HUES6 (cell line): ENCODE measurements at regions not wholly inside any gene's neighbourhood (a gene's known extent, or its start where the extent isn't known, plus 50 kb on each side); places are given as distances from the start of the nearest gene placed in this dataset.

Experiments
- H3K27ac ChIP-seq: 2 replicates; pipeline ENCODE4 v1.7.0; 2013; ENCODE audit warnings: low read depth, mild to moderate bottlenecking, low read length, inconsistent platforms
- H3K27me3 ChIP-seq: 2 replicates; pipeline ENCODE4 v1.6.1; 2013; ENCODE audit warnings: low read length; ENCODE audit not compliant: control insufficient read depth, insufficient read depth
- H3K36me3 ChIP-seq: 2 replicates; pipeline ENCODE4 v1.6.1; 2013; ENCODE audit warnings: low read length; ENCODE audit not compliant: control insufficient read depth, insufficient read depth
- H3K4me1 ChIP-seq: 2 replicates; pipeline ENCODE4 v1.6.1; 2013; ENCODE audit warnings: low read length; ENCODE audit not compliant: control insufficient read depth, insufficient read depth
- H3K4me3 ChIP-seq: 2 replicates; pipeline ENCODE4 v1.5.1; 2013; ENCODE audit warnings: low read depth, low read length
- H3K9ac ChIP-seq: one replicate; pipeline ENCODE4 v1.6.1; 2013; ENCODE audit warnings: mild to moderate bottlenecking, low read length
- H3K9me3 ChIP-seq: 2 replicates; pipeline ENCODE4 v1.6.1; 2013; ENCODE audit warnings: low read depth, low read length; ENCODE audit not compliant: control insufficient read depth, insufficient read depth

- no peak overlapping the region for H3K4me3 ChIP-seq
Observed at GRCh38 chr4:81906905-81907304, 435.2 kb upstream of the RASGEF1B start.

DNA sequence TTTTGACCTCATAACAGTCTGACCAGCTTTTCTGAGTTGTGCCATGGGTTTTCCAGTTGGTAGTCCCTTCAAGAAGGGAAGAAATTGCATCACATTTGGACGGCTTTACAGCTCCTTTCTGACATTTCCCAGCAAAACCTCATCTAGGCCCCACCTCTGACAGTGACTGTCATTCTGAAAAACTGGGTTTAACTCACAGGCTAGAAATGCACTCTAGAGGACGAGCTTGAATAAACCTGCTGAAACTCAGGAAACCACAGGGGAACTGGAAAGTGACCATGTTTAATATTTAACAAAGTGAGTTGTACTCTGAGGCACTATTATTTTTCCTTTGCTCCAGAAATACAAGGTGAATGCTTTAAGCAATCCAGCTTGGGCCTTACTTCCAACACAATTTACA is 434.3 kb upstream of the RASGEF1B start:
- Histone ChIP-seq H3K9me3 (no peaks in the 10 kb centered on the region), H3K4me1 (no peaks in the 10 kb centered on the region), H3K27me3 (no peaks in the 10 kb centered on the region), H3K9ac (no peak overlapping the region), H3K36me3 (no peaks in the 10 kb centered on the region), H3K27ac (no peak overlapping the region), H3K4me3 (no peak overlapping the region)

More at GRCh38 chr4:81906905-81907304, 435.2 kb upstream of the RASGEF1B start:
- Histone ChIP-seq H3K9me3 (no peaks in the 10 kb centered on the region), H3K4me1 (no peaks in the 10 kb centered on the region), H3K9ac (no peak overlapping the region), H3K36me3 (no peaks in the 10 kb centered on the region), H3K27me3 (no peaks in the 10 kb centered on the region), H3K27ac (no peak overlapping the region)

- Histone ChIP-seq H3K9ac (no peak overlapping the region), H3K9me3 (no peaks in the 10 kb centered on the region), H3K27me3 (no peaks in the 10 kb centered on the region), H3K4me1 (no peaks in the 10 kb centered on the region), H3K36me3 (no peaks in the 10 kb centered on the region), H3K27ac (no peak overlapping the region), H3K4me3 (no peak overlapping the region)
Observed at GRCh38 chr4:81904121-81904520, 432.4 kb upstream of the RASGEF1B start.

DNA sequence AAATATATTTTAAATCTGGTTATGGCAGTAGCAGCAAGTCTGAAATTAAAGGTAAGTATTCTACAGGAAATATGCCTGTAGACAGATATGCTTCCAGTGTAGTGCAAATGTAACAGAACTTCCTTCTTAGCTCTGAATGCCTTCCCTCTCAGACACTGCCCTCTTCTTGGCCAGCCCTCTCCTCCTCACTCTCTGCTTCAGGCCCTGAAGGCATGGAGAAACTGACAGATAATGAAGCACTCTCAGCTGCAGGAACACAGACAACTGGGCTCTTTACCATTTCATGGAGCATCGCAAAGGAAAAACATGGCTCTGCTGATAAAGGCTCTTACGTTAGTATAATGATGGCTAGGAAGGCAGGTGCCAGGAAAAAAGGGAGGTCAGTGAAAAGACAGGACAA is 431.5 kb upstream of the RASGEF1B start:
- H3K9ac ChIP-seq: no peak overlapping the region
- no peak overlapping the region for H3K27ac ChIP-seq
- no peaks in the 10 kb centered on the region for H3K4me1 ChIP-seq
- H3K9me3 ChIP-seq: no peaks in the 10 kb centered on the region
- H3K27me3 ChIP-seq: no peaks in the 10 kb centered on the region
- H3K4me3 ChIP-seq: no peak overlapping the region
- no peaks in the 10 kb centered on the region for H3K36me3 ChIP-seq

GRCh38 chr4:81898862-81899504 is 427.3 kb upstream of the RASGEF1B start:
- no peaks in the 10 kb centered on the region for H3K27me3 ChIP-seq
- H3K9ac ChIP-seq: no peak overlapping the region
- H3K36me3 ChIP-seq: no peaks in the 10 kb centered on the region
- no peaks in the 10 kb centered on the region for H3K4me1 ChIP-seq
- no peaks in the 10 kb centered on the region for H3K9me3 ChIP-seq
- no peak overlapping the region for H3K27ac ChIP-seq
- no peak overlapping the region for H3K4me3 ChIP-seq

GRCh38 chr4:81896936-81897335 is 425.2 kb upstream of the RASGEF1B start:
- Histone ChIP-seq H3K36me3 (no peaks in the 10 kb centered on the region), H3K4me3 (no peak overlapping the region), H3K4me1 (no peaks in the 10 kb centered on the region), H3K9ac (no peak overlapping the region), H3K27ac (no peak overlapping the region), H3K27me3 (no peaks in the 10 kb centered on the region), H3K9me3 (no peaks in the 10 kb centered on the region)

- peaks cover 6% of the 10 kb centered on the region for H3K4me1 ChIP-seq
- H3K27ac ChIP-seq: no peak overlapping the region
- no peak overlapping the region for H3K4me3 ChIP-seq
- no peaks in the 10 kb centered on the region for H3K9me3 ChIP-seq
- H3K9ac ChIP-seq: no peak overlapping the region
- no peaks in the 10 kb centered on the region for H3K36me3 ChIP-seq
- H3K27me3 ChIP-seq: no peaks in the 10 kb centered on the region
Observed at GRCh38 chr4:81891005-81891996, 419.6 kb upstream of the RASGEF1B start.

DNA sequence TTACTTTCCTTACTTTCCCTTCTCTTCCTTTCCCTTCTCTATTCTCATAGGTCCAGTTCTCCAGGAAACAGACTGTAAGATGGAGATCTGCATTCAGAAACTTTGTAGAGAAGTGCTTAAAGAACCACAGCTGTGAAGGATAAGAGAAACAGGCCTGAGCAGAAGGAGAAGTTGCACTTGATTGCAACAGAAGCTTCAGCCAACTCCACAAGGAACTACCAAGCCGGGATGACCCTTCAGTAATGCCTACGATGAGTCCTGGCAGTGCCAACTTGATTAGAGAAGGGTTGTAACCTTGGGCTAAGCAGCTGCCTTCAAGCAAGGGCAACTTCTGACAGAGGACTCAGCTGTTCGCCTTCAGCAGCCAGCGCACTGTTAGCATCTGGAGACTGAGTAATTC is 413.3 kb upstream of the RASGEF1B start:
- no peaks in the 10 kb centered on the region for H3K36me3 ChIP-seq
- no peaks in the 10 kb centered on the region for H3K27me3 ChIP-seq
- no peaks in the 10 kb centered on the region for H3K4me1 ChIP-seq

GRCh38 chr4:81883530-81884450 is 412.1 kb upstream of the RASGEF1B start:
- Histone ChIP-seq H3K36me3 (no peaks in the 10 kb centered on the region), H3K4me3 (no peak overlapping the region), H3K9ac (no peak overlapping the region), H3K27ac (no peak overlapping the region), H3K4me1 (no peaks in the 10 kb centered on the region), H3K9me3 (no peaks in the 10 kb centered on the region), H3K27me3 (no peaks in the 10 kb centered on the region)

More for the DNA sequence above, 413.3 kb upstream of the RASGEF1B start:
- Histone ChIP-seq H3K4me3 (no peak overlapping the region), H3K9ac (no peak overlapping the region), H3K27ac (no peak overlapping the region), H3K9me3 (no peaks in the 10 kb centered on the region)

GRCh38 chr4:81883004-81883403 is 411.3 kb upstream of the RASGEF1B start:
- H3K9ac ChIP-seq: no peak overlapping the region
- no peaks in the 10 kb centered on the region for H3K4me1 ChIP-seq
- no peak overlapping the region for H3K4me3 ChIP-seq

More at GRCh38 chr4:81883004-81883403, 411.3 kb upstream of the RASGEF1B start:
- Histone ChIP-seq H3K9me3 (no peaks in the 10 kb centered on the region), H3K36me3 (no peaks in the 10 kb centered on the region), H3K27me3 (no peaks in the 10 kb centered on the region), H3K27ac (no peak overlapping the region)
